ENCODE measurements at regions not wholly inside any gene's neighbourhood (a gene's known extent, or its start where the extent isn't known, plus 50 kb on each side); places are given as distances from the start of the nearest gene placed in this dataset.

DNA sequence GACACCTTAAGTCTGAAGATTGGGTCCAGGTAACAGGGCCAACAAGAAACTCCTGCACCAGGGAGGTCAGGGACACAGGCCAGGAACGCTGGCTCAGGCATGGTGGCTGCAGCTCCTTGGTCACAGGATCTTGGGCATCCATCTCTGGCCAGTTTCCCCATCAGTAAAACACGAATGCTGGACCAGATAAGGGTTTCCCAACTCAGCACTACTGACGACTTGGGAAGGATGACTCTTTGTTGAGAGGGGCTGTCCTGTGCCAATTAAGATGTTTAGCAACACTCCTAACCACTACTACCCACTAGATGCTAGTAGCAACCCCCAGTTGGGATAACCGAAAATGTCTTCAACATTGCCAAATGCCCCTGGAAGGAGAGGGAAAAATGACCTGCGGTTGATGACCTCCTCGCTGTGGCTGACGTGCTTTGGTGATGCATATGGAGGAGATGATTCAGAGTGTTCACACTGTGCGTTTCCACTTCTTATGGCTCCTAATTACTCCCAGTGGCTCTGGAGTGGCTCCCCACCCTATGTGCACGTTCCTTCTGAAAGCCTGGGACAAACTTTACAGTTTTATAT is 261.9 kb downstream of the CDH26 start:
- no peak for TF ChIP-seq TAF1 (IDR thresholded peaks at IDR 0.05; ENCODE audit: borderline replicate concordance, insufficient read depth, low read length)
- no peak for TF ChIP-seq POLR2AphosphoS5 (IDR thresholded peaks at IDR 0.05; ENCODE audit: low read depth, low read length)
- TF ChIP-seq FOXP2 (optimal IDR thresholded peaks at IDR 0.05; ENCODE audit: borderline replicate concordance, extremely low read depth, extremely low read length, insufficient read depth): no peak
- TF ChIP-seq, protein P1, sequence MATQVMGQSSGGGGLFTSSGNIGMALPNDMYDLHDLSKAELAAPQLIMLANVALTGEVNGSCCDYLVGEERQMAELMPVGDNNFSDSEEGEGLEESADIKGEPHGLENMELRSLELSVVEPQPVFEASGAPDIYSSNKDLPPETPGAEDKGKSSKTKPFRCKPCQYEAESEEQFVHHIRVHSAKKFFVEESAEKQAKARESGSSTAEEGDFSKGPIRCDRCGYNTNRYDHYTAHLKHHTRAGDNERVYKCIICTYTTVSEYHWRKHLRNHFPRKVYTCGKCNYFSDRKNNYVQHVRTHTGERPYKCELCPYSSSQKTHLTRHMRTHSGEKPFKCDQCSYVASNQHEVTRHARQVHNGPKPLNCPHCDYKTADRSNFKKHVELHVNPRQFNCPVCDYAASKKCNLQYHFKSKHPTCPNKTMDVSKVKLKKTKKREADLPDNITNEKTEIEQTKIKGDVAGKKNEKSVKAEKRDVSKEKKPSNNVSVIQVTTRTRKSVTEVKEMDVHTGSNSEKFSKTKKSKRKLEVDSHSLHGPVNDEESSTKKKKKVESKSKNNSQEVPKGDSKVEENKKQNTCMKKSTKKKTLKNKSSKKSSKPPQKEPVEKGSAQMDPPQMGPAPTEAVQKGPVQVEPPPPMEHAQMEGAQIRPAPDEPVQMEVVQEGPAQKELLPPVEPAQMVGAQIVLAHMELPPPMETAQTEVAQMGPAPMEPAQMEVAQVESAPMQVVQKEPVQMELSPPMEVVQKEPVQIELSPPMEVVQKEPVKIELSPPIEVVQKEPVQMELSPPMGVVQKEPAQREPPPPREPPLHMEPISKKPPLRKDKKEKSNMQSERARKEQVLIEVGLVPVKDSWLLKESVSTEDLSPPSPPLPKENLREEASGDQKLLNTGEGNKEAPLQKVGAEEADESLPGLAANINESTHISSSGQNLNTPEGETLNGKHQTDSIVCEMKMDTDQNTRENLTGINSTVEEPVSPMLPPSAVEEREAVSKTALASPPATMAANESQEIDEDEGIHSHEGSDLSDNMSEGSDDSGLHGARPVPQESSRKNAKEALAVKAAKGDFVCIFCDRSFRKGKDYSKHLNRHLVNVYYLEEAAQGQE (IDR thresholded peaks at IDR 0.05; ENCODE audit: insufficient read depth in 1 of 2, low read depth in 2 of 2, low read length in 2 of 2): no peak
- TF ChIP-seq SIN3A (IDR thresholded peaks at IDR 0.05; ENCODE audit: borderline replicate concordance, insufficient read depth, low read length): no peak

DNA sequence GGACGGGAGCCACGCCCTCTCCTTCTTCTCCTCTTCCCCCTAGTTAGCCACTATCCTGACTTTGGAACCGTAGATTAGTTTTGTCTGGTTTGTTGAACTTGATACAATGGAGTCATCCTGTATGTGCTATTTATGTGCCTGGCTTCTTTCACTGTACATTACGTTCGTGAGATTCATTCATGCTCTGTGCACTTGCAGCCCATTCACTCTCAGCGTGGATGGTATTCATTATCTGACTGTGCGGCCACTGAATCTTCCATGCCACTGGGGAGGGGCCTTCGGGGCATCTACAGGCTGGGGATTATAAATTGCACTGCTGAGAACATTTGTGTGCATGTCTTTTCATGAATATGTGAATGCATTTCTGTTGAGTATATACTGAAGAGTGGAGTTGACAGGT is 262.5 kb downstream of the CDH26 start:
- TF ChIP-seq SIN3A (IDR thresholded peaks at IDR 0.05; ENCODE audit: borderline replicate concordance, insufficient read depth, low read length): no peak
- TF ChIP-seq FOXP2 (optimal IDR thresholded peaks at IDR 0.05; ENCODE audit: borderline replicate concordance, extremely low read depth, extremely low read length, insufficient read depth): no peak
- TF ChIP-seq TAF1 (IDR thresholded peaks at IDR 0.05; ENCODE audit: borderline replicate concordance, insufficient read depth, low read length): no peak
- no peak for TF ChIP-seq POLR2AphosphoS5 (IDR thresholded peaks at IDR 0.05; ENCODE audit: low read depth, low read length)
- TF ChIP-seq, protein P1 (IDR thresholded peaks at IDR 0.05; ENCODE audit: insufficient read depth in 1 of 2, low read depth in 2 of 2, low read length in 2 of 2): no peak

DNA sequence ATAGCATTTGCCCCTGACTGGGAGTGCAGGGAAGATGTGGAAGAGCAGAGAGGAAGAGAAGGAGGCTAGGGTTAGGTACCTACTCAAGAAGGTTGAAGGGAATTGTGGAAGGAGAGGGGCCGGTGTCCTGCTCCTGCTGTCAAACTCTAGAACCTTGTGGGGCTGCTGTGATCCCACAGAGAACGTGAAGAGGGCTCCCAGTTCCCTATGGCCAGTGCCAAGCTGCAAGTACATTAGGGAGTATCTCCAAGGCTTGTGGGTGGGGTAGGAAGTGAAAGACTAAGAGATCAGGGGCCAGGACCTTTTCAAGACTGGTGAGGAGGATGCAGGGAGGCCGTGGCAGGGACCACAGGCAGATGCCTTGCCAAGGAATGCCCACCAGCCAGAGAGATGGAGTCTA is 263.4 kb downstream of the CDH26 start:
- TF ChIP-seq TAF1 (IDR thresholded peaks at IDR 0.05; ENCODE audit: borderline replicate concordance, insufficient read depth, low read length) (no peak), FOXP2 (optimal IDR thresholded peaks at IDR 0.05; ENCODE audit: borderline replicate concordance, extremely low read depth, extremely low read length, insufficient read depth) (no peak), SIN3A (IDR thresholded peaks at IDR 0.05; ENCODE audit: borderline replicate concordance, insufficient read depth, low read length) (no peak), POLR2AphosphoS5 (IDR thresholded peaks at IDR 0.05; ENCODE audit: low read depth, low read length) (no peak)
- TF ChIP-seq, protein P1 (IDR thresholded peaks at IDR 0.05; ENCODE audit: insufficient read depth in 1 of 2, low read depth in 2 of 2, low read length in 2 of 2): no peak

DNA sequence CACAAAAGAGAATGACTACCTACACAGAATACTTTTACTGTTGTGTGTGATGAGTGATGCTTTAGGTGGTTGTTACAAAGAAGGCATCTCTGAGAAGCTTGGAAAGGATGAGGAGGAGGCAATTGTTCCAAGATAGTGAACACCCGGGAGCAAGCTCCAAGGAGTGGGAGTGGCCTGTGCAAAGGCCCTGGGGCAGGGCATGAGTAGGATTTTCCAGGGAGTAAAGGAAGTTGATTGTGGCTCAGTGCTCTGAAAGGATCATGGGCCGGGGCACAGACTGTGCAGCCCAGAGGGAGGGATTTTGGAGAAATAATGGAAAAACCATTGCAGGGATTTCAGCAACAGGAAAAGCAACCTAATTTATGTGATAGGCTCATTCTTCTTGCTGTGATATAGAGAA is 264.3 kb downstream of the CDH26 start:
- TF ChIP-seq POLR2AphosphoS5 (IDR thresholded peaks at IDR 0.05; ENCODE audit: low read depth, low read length) (no peak), SIN3A (IDR thresholded peaks at IDR 0.05; ENCODE audit: borderline replicate concordance, insufficient read depth, low read length) (no peak), FOXP2 (optimal IDR thresholded peaks at IDR 0.05; ENCODE audit: borderline replicate concordance, extremely low read depth, extremely low read length, insufficient read depth) (no peak)
- TF ChIP-seq, protein P1 (IDR thresholded peaks at IDR 0.05; ENCODE audit: insufficient read depth in 1 of 2, low read depth in 2 of 2, low read length in 2 of 2): no peak

DNA sequence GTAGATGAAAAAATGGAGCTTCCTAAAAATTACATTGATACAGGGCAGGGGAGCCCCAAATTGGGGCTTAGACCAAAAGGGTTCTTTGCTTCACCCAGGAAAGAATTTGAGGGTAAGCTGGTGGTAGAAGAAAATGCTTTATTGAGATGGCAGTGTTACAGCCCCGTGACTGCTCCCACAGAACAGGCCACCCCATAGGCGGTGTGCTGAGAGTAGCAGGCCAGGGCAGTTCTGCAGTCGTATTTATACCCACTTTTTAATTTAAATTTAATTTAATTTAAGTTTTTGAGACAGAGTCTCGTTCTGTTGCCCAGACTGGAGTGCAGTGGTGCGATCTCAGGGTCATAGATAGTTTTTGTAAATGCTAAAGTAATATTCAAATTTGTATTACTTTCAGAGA is 265.0 kb downstream of the CDH26 start:
- TF ChIP-seq SIN3A (IDR thresholded peaks at IDR 0.05; ENCODE audit: borderline replicate concordance, insufficient read depth, low read length) (no peak), POLR2AphosphoS5 (IDR thresholded peaks at IDR 0.05; ENCODE audit: low read depth, low read length) (no peak), FOXP2 (optimal IDR thresholded peaks at IDR 0.05; ENCODE audit: borderline replicate concordance, extremely low read depth, extremely low read length, insufficient read depth) (no peak), TAF1 (IDR thresholded peaks at IDR 0.05; ENCODE audit: borderline replicate concordance, insufficient read depth, low read length) (no peak)
- TF ChIP-seq, protein P1 (IDR thresholded peaks at IDR 0.05; ENCODE audit: insufficient read depth in 1 of 2, low read depth in 2 of 2, low read length in 2 of 2): no peak

Data from PFSK-1 (cell line).